GM23338 (cell line): ENCODE measurements at regions not wholly inside any gene's neighbourhood (a gene's known extent, or its start where the extent isn't known, plus 50 kb on each side); places are given as distances from the start of the nearest gene placed in this dataset.

ENCODE experiments used
- ATAC-seq: fragments of 200-7000 bp; cut with Tn5 transposase; 3 replicates; pipeline ENCODE4 v1.9.1; 2020
- DNase-seq: peaks from one replicate; pipeline ENCODE4 v3.0.0-alpha.2; 2015; ENCODE audit warnings: low spot score
- H2AFZ ChIP-seq: fragments of 200-600 bp; sonication (generic); 2 replicates; pipeline ENCODE4 v1.8.0; 2016; ENCODE audit warnings: antibody characterized with exemption, mild to moderate bottlenecking, moderate library complexity
- H3F3A ChIP-seq: fragments of 200-600 bp; sonication (generic); replicated peaks from 2 replicates; pipeline ENCODE4 v1.8.0; 2017; ENCODE audit warnings: antibody characterized with exemption, mixed run types, low read depth
- H3K27ac ChIP-seq: fragments of 200-600 bp; sonication (generic); 2 replicates; pipeline ENCODE4 v1.6.1; 2016; ENCODE audit warnings: low read depth
- H3K27me3 ChIP-seq: fragments of 200-600 bp; sonication (generic); 2 replicates; pipeline ENCODE4 v1.8.0; 2016; ENCODE audit warnings: mild to moderate bottlenecking, mixed run types, moderate library complexity; ENCODE audit not compliant: insufficient read depth
- H3K36me3 ChIP-seq: fragments of 200-600 bp; sonication (generic); 2 replicates; pipeline ENCODE4 v1.8.0; 2016; ENCODE audit warnings: mild to moderate bottlenecking; ENCODE audit not compliant: insufficient read depth
- H3K4me1 ChIP-seq: fragments of 200-600 bp; sonication (generic); 2 replicates; pipeline ENCODE4 v1.8.0; 2016; ENCODE audit warnings: mild to moderate bottlenecking, moderate library complexity; ENCODE audit not compliant: insufficient read depth
- H3K4me2 ChIP-seq: fragments of 200-600 bp; sonication (generic); 2 replicates; pipeline ENCODE4 v1.7.1; 2017; ENCODE audit warnings: mixed run types
- H3K4me3 ChIP-seq: fragments of 200-600 bp; sonication (generic); 2 replicates; pipeline ENCODE4 v1.6.1; 2016; ENCODE audit warnings: mixed run types
- H3K79me2 ChIP-seq: fragments of 200-600 bp; sonication (generic); replicated peaks from 2 replicates; pipeline ENCODE4 v1.8.0; 2017; ENCODE audit warnings: mild to moderate bottlenecking; ENCODE audit not compliant: insufficient read depth
- H3K9me2 ChIP-seq: fragments of 200-600 bp; sonication (generic); 2 replicates; pipeline ENCODE4 v1.8.0; 2017; ENCODE audit not compliant: insufficient read depth
- H4K20me1 ChIP-seq: fragments of 200-600 bp; sonication (generic); replicated peaks from 2 replicates; pipeline ENCODE4 v1.8.0; 2017; ENCODE audit warnings: mild to moderate bottlenecking; ENCODE audit not compliant: insufficient read depth
- H3K27ac Mint-ChIP-seq: 2 replicates; pipeline ENCODE4 v1.8.0; 2020; ENCODE audit warnings: inconsistent platforms, mild to moderate bottlenecking, moderate library complexity, mixed read lengths
- H3K27me3 Mint-ChIP-seq: 3 replicates; pipeline ENCODE4 v1.8.0; 2022; ENCODE audit warnings: low read depth, mild to moderate bottlenecking, moderate library complexity, mixed read lengths, inconsistent platforms; ENCODE audit not compliant: insufficient read depth, poor library complexity
- H3K36me3 Mint-ChIP-seq: 3 replicates; pipeline ENCODE4 v1.8.0; 2021; ENCODE audit warnings: low read depth, mild to moderate bottlenecking, inconsistent platforms, moderate library complexity, mixed read lengths
- H3K4me1 Mint-ChIP-seq: 3 replicates; pipeline ENCODE4 v1.8.0; 2020; ENCODE audit warnings: mild to moderate bottlenecking, inconsistent platforms, mixed read lengths
- H3K4me3 Mint-ChIP-seq: 3 replicates; pipeline ENCODE4 v1.8.0; 2021; ENCODE audit warnings: moderate library complexity, mild to moderate bottlenecking, inconsistent platforms, mixed read lengths
- H3K9me3 Mint-ChIP-seq: 3 replicates; pipeline ENCODE4 v1.8.0; 2020; ENCODE audit warnings: moderate library complexity, mild to moderate bottlenecking, inconsistent platforms, mixed read lengths
- CREB1 ChIP-seq: fragments of 250-450 bp; sonication (Bioruptor Pico); IDR thresholded peaks from 2 replicates; pipeline ENCODE4 v1.5.0; 2020; ENCODE audit warnings: low read depth, mild to moderate bottlenecking, moderate library complexity
- CTCF ChIP-seq, 2 experiments: fragments of 200-600 bp in 1 of 2; sonication (generic) in 1 of 2; conservative IDR thresholded peaks; 2 replicates each; pipeline versions ENCODE4 v1.5.1 to v1.6.1; 2016 to 2017; ENCODE audit warnings: antibody characterized with exemption in 2 of 2, low read depth in 2 of 2, mild to moderate bottlenecking in 2 of 2, moderate library complexity in 1 of 2
- EZH2 ChIP-seq: fragments of 200-600 bp; sonication (generic); IDR thresholded peaks from one replicate; pipeline ENCODE4 v1.8.0; 2017; ENCODE audit warnings: antibody characterized with exemption, mild to moderate bottlenecking, low read depth; ENCODE audit not compliant: unreplicated experiment
- EZH2phosphoT487 ChIP-seq: fragments of 200-600 bp; sonication (generic); IDR thresholded peaks from one replicate; pipeline ENCODE4 v1.8.1; 2018; ENCODE audit warnings: antibody characterized with exemption; ENCODE audit not compliant: unreplicated experiment
- JUNB ChIP-seq: IDR thresholded peaks from one replicate; pipeline ENCODE4 v1.6.1; 2016; ENCODE audit warnings: antibody characterized with exemption; ENCODE audit not compliant: unreplicated experiment
- NANOG ChIP-seq: IDR thresholded peaks from 2 replicates; pipeline ENCODE4 v1.6.1; 2016; ENCODE audit warnings: antibody characterized with exemption, borderline replicate concordance
- POLR2AphosphoS5 ChIP-seq: IDR thresholded peaks from 2 replicates; pipeline ENCODE4 v1.6.1; 2016; ENCODE audit warnings: antibody characterized with exemption, low read depth
- STAT1 ChIP-seq: IDR thresholded peaks from one replicate; pipeline ENCODE4 v1.6.1; 2016; ENCODE audit warnings: antibody characterized with exemption; ENCODE audit not compliant: unreplicated experiment
- ZNF114 ChIP-seq: fragments of 250-450 bp; sonication (Bioruptor Pico); IDR thresholded peaks from 2 replicates; pipeline ENCODE4 v1.5.0; 2020; ENCODE audit warnings: mild to moderate bottlenecking, moderate library complexity
- ZNF331 ChIP-seq: fragments of 250-450 bp; sonication (Bioruptor Pico); IDR thresholded peaks from 2 replicates; pipeline ENCODE4 v1.5.0; 2020; ENCODE audit warnings: low read depth, mild to moderate bottlenecking, moderate library complexity
- TF ChIP-seq, protein P1 (sequence below): fragments of 250-450 bp; sonication (Bioruptor Pico); IDR thresholded peaks from 2 replicates; pipeline ENCODE4 v1.5.0; 2020; ENCODE audit warnings: mild to moderate bottlenecking, moderate library complexity
- TF ChIP-seq, protein P2 (sequence below): IDR thresholded peaks from 2 replicates; pipeline ENCODE4 v1.6.1; 2016; ENCODE audit warnings: antibody characterized with exemption
- TF ChIP-seq, protein P3 (sequence below): IDR thresholded peaks from one replicate; pipeline ENCODE4 v1.6.1; 2018; ENCODE audit warnings: antibody characterized with exemption; ENCODE audit not compliant: unreplicated experiment

- TF ChIP-seq EZH2phosphoT487 = no peak
Observed at GRCh38 chr4:148986951-148987350, 544.7 kb upstream of the NR3C2 start (continued).

- Histone ChIP-seq H3F3A (no peaks in the 10 kb centered on the region), H3K79me2 (no peaks in the 10 kb centered on the region), H3K4me2 (no peak overlapping the region), H3K36me3 (no peaks in the 10 kb centered on the region), H3K9me2 (peaks cover 16% of the 10 kb centered on the region; the same call in 1 of the 2 replicates), H3K4me3 (no peak overlapping the region), H3K4me1 (no peaks in the 10 kb centered on the region), H2AFZ (no peak overlapping the region), H3K27ac (no peak overlapping the region), H4K20me1 (no peaks in the 10 kb centered on the region), H3K27me3 (no peaks in the 10 kb centered on the region)
- Mint-ChIP-seq H3K4me3 (no peak overlapping the region), H3K36me3 (no peaks in the 10 kb centered on the region), H3K9me3 (no peaks in the 10 kb centered on the region; the same call in 2 of the 3 replicates), H3K27ac (no peak overlapping the region), H3K4me1 (no peaks in the 10 kb centered on the region), H3K27me3 (no peaks in the 10 kb centered on the region)
- ATAC-seq (no peak), DNase-seq (no peak)
- no peak for TF ChIP-seq ZNF114
- TF ChIP-seq, protein P1, sequence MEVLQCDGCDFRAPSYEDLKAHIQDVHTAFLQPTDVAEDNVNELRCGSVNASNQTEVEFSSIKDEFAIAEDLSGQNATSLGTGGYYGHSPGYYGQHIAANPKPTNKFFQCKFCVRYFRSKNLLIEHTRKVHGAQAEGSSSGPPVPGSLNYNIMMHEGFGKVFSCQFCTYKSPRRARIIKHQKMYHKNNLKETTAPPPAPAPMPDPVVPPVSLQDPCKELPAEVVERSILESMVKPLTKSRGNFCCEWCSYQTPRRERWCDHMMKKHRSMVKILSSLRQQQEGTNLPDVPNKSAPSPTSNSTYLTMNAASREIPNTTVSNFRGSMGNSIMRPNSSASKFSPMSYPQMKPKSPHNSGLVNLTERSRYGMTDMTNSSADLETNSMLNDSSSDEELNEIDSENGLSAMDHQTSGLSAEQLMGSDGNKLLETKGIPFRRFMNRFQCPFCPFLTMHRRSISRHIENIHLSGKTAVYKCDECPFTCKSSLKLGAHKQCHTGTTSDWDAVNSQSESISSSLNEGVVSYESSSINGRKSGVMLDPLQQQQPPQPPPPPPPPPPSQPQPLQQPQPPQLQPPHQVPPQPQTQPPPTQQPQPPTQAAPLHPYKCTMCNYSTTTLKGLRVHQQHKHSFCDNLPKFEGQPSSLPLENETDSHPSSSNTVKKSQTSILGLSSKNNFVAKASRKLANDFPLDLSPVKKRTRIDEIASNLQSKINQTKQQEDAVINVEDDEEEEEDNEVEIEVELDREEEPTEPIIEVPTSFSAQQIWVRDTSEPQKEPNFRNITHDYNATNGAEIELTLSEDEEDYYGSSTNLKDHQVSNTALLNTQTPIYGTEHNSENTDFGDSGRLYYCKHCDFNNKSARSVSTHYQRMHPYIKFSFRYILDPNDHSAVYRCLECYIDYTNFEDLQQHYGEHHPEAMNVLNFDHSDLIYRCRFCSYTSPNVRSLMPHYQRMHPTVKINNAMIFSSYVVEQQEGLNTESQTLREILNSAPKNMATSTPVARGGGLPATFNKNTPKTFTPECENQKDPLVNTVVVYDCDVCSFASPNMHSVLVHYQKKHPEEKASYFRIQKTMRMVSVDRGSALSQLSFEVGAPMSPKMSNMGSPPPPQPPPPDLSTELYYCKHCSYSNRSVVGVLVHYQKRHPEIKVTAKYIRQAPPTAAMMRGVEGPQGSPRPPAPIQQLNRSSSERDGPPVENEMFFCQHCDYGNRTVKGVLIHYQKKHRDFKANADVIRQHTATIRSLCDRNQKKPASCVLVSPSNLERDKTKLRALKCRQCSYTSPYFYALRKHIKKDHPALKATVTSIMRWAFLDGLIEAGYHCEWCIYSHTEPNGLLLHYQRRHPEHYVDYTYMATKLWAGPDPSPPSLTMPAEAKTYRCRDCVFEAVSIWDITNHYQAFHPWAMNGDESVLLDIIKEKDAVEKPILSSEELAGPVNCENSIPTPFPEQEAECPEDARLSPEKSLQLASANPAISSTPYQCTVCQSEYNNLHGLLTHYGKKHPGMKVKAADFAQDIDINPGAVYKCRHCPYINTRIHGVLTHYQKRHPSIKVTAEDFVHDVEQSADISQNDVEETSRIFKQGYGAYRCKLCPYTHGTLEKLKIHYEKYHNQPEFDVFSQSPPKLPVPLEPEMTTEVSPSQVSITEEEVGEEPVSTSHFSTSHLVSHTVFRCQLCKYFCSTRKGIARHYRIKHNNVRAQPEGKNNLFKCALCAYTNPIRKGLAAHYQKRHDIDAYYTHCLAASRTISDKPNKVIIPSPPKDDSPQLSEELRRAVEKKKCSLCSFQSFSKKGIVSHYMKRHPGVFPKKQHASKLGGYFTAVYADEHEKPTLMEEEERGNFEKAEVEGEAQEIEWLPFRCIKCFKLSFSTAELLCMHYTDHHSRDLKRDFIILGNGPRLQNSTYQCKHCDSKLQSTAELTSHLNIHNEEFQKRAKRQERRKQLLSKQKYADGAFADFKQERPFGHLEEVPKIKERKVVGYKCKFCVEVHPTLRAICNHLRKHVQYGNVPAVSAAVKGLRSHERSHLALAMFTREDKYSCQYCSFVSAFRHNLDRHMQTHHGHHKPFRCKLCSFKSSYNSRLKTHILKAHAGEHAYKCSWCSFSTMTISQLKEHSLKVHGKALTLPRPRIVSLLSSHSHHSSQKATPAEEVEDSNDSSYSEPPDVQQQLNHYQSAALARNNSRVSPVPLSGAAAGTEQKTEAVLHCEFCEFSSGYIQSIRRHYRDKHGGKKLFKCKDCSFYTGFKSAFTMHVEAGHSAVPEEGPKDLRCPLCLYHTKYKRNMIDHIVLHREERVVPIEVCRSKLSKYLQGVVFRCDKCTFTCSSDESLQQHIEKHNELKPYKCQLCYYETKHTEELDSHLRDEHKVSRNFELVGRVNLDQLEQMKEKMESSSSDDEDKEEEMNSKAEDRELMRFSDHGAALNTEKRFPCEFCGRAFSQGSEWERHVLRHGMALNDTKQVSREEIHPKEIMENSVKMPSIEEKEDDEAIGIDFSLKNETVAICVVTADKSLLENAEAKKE (CRISPR knock-in tag) = no peak
- TF ChIP-seq, protein P2, sequence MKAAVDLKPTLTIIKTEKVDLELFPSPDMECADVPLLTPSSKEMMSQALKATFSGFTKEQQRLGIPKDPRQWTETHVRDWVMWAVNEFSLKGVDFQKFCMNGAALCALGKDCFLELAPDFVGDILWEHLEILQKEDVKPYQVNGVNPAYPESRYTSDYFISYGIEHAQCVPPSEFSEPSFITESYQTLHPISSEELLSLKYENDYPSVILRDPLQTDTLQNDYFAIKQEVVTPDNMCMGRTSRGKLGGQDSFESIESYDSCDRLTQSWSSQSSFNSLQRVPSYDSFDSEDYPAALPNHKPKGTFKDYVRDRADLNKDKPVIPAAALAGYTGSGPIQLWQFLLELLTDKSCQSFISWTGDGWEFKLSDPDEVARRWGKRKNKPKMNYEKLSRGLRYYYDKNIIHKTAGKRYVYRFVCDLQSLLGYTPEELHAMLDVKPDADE = no peak
- no peak for TF ChIP-seq STAT1
- TF ChIP-seq EZH2phosphoT487 = no peak
- no peak for TF ChIP-seq CREB1 (CRISPR knock-in tag)
- TF ChIP-seq CTCF (conservative IDR thresholded peaks at IDR 0.05; ENCODE audit: low read depth in 2 of 2) = no peak
- TF ChIP-seq, protein P3, sequence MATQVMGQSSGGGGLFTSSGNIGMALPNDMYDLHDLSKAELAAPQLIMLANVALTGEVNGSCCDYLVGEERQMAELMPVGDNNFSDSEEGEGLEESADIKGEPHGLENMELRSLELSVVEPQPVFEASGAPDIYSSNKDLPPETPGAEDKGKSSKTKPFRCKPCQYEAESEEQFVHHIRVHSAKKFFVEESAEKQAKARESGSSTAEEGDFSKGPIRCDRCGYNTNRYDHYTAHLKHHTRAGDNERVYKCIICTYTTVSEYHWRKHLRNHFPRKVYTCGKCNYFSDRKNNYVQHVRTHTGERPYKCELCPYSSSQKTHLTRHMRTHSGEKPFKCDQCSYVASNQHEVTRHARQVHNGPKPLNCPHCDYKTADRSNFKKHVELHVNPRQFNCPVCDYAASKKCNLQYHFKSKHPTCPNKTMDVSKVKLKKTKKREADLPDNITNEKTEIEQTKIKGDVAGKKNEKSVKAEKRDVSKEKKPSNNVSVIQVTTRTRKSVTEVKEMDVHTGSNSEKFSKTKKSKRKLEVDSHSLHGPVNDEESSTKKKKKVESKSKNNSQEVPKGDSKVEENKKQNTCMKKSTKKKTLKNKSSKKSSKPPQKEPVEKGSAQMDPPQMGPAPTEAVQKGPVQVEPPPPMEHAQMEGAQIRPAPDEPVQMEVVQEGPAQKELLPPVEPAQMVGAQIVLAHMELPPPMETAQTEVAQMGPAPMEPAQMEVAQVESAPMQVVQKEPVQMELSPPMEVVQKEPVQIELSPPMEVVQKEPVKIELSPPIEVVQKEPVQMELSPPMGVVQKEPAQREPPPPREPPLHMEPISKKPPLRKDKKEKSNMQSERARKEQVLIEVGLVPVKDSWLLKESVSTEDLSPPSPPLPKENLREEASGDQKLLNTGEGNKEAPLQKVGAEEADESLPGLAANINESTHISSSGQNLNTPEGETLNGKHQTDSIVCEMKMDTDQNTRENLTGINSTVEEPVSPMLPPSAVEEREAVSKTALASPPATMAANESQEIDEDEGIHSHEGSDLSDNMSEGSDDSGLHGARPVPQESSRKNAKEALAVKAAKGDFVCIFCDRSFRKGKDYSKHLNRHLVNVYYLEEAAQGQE = no peak
- TF ChIP-seq NANOG = no peak
- no peak for TF ChIP-seq EZH2
- TF ChIP-seq JUNB = no peak
- no peak for TF ChIP-seq ZNF331 (CRISPR knock-in tag)
- no peak for TF ChIP-seq POLR2AphosphoS5
Observed at GRCh38 chr4:148984951-148985350, 542.7 kb upstream of the NR3C2 start.
